Retinal pigment epithelial cell (primary cell): ENCODE measurements at regions not wholly inside any gene's neighbourhood (a gene's known extent, or its start where the extent isn't known, plus 50 kb on each side); places are given as distances from the start of the nearest gene placed in this dataset.

Experiments used
- DNase-seq: peaks from one replicate; pipeline ENCODE4 v3.0.0-alpha.2; 2010; ENCODE audit warnings: low read depth
- H3K4me3 ChIP-seq: 2 replicates; pipeline ENCODE4 v1.5.1; 2011; ENCODE audit warnings: mild to moderate bottlenecking, low read length, control low read depth, moderate library complexity
- CTCF ChIP-seq: conservative IDR thresholded peaks from 2 replicates; pipeline ENCODE4 v1.5.1; 2011; ENCODE audit warnings: low read depth, low read length, control low read depth, inconsistent platforms

- no peak for DNase-seq
- TF ChIP-seq CTCF, result no peak
- no peak overlapping the region for H3K4me3 ChIP-seq
Observed at GRCh38 chr1:30385246-30385995, 338.0 kb downstream of the MATN1 start.

- TF ChIP-seq CTCF, result no peak
- H3K4me3 ChIP-seq, result no peak overlapping the region
- no peak for DNase-seq
Observed at GRCh38 chr1:30384286-30385245, 338.8 kb downstream of the MATN1 start.

DNA sequence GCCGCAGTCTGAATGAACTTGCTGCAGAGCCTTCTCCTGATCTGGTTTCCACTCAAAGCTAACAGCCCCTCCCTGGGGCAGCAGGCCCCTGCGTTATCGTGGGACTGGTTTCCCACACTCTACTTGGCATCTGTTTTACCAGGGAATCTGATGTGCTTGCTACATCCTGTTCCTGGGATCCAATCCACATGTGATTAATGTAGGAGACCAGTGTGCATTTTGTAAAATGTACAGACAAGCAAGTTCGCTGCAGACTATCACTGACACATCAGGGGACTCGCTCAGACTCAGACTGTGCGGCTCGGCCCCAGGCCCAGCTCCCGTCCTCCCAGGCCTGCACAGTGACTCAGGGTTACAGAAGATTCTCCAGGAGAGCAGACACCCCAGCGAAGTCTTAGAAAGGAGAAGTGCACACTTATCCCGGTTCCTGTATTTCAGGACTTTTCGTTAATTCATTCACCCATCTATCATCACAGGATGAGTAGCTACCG is 340.1 kb downstream of the MATN1 start:
- H3K4me3 ChIP-seq, result no peak overlapping the region
- no peak for DNase-seq
- TF ChIP-seq CTCF, result no peak

GRCh38 chr1:30382496-30382895 is 340.9 kb downstream of the MATN1 start:
- TF ChIP-seq CTCF, result no peak
- H3K4me3 ChIP-seq, result no peak overlapping the region
- DNase-seq, result no peak

- TF ChIP-seq CTCF, result no peak
- no peak overlapping the region for H3K4me3 ChIP-seq
- DNase-seq, result no peak
Observed at GRCh38 chr1:30381671-30382365, 341.6 kb downstream of the MATN1 start.

GRCh38 chr1:30381266-30381665 is 342.1 kb downstream of the MATN1 start:
- DNase-seq, result no peak

More at GRCh38 chr1:30381266-30381665, 342.1 kb downstream of the MATN1 start:
- TF ChIP-seq CTCF, result no peak
- no peak overlapping the region for H3K4me3 ChIP-seq
